GM18508 (cell line): ENCODE measurements at regions not wholly inside any gene's neighbourhood (a gene's known extent, or its start where the extent isn't known, plus 50 kb on each side); places are given as distances from the start of the nearest gene placed in this dataset.

ENCODE experiments used
- ATAC-seq: cut with Tn5 transposase; IDR thresholded peaks from one replicate; pipeline ENCODE4 v1.9.1; 2021; ENCODE audit warnings: moderate number of reproducible peaks; ENCODE audit not compliant: insufficient read depth, unreplicated experiment

DNA sequence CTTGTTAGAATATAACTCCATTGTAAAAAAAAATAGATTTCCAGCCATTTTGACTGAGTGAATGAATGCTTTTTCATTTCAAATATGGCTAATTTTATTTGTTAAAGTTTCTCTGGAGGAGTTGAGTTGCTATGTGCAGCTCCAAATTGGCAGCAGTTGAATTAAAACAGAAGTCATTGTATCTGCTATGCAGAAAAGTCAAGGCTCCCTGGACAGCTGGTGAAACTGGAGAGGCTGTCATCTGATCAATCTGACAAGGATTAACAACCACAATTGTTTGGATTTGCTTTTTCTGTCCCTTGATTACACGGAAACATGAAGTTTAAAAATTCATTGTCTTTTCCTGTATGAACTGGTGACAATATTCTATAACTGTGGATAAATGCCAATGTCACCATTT lies 713.9 kb downstream of the EFNA5 start:
- ATAC-seq, result no peak

DNA sequence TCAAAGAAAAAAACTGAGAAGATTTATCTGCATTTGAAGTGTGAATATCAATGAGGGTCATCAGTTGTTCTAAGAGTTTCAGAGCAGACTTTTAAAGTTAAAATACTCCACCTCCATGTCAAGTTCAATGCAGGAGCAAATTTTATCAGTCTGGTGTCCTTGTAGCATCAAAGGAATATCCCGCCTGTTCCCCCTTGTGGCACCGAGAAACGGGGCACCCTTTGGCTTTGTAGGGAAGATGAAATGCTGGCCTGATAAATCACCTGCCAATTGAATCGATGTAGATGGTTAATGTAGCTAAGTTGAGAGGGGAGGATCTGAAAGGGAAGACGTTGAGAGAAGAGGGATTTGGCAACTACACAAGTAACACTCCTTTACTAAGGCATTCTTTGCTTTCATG lies 714.5 kb downstream of the EFNA5 start:
- no peak for ATAC-seq

DNA sequence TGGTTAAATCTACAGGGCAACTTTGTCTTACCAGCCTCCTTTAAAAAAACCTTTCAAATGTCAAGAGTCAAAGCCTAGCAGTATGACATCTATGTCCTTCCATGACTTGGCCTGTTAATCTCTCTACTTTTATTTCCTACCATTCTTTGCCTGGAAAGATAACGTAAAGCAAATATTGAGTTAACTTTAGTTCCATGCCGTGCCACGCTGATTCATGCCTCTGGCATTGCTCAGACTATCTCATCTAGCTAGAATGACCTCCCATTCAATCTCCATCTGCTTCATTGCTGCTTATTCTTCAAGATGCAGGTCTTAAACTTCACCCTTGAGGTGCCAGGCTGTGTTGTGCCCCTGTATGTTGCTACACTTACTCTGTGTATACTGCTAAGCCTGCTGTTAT lies 729.8 kb downstream of the EFNA5 start:
- no peak for ATAC-seq

GRCh38 chr5:106940301-106940846 lies 730.4 kb downstream of the EFNA5 start:
- no peak for ATAC-seq

DNA sequence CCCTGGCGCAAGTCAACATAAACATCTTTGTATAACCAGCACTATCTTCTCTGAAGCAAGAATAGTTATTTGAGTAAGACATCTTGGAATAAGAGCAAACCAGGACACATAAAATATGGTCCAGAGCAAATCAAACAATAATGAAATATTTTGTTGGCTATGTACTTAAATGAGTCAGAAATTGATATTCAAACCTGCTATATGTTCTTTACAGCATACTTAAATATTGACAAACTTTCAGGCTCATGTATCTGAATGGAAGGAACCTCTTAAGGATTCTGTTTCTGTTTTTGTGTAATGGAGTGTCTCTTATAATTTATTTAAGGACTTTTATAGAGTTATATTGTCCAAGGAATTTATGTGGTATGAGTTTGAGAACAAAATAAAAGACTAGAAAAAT lies 747.3 kb downstream of the EFNA5 start:
- ATAC-seq, result no peak

- no peak for ATAC-seq
Observed at GRCh38 chr5:106921567-106921966, 749.2 kb downstream of the EFNA5 start.

- no peak for ATAC-seq
Observed at GRCh38 chr5:106910486-106910885, 760.3 kb downstream of the EFNA5 start.

GRCh38 chr5:106909716-106910115 lies 761.0 kb downstream of the EFNA5 start:
- ATAC-seq, result no peak

- no peak for ATAC-seq
Observed at GRCh38 chr5:106907979-106908378, 762.8 kb downstream of the EFNA5 start.

DNA sequence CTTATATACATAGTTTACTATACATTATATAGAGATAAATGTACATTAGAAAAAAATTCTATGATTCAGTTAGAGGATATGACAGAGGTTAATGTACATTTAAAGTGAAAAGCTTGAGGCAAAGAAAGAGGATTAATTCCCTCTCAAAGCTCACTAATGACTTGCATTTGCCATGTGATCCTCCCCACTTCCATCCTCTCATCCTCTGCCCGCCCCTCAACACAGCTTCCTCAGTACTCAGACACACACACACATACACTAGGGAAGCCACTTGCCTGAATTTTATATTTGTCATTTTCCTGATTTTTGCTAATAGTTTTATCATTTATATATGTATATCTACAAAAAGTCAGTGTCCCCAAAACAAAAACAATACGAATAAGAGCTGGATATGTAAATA lies 764.5 kb downstream of the EFNA5 start:
- ATAC-seq, result no peak

GRCh38 chr5:106894964-106895363 lies 775.8 kb downstream of the EFNA5 start:
- no peak for ATAC-seq

- no peak for ATAC-seq
Observed at GRCh38 chr5:106882035-106882434, 788.7 kb downstream of the EFNA5 start.

DNA sequence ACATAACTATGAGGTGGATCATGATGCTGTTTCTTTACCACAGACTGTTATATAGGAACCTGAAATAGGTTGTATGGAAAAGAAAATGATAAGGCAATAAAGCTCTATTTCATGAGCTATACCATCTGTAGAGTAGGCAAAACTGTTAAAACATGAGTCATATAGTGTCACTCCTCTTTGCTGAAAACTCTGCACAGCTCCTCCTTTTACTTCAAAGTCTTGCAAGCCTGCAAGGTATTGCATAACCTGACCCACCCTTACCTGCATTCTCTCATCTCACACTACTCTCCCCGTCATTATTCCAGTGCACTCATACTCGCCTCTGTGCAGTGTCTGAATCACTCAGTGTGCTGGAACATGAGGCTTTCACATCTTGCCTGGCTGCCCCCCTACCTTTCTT lies 790.1 kb downstream of the EFNA5 start:
- no peak for ATAC-seq

DNA sequence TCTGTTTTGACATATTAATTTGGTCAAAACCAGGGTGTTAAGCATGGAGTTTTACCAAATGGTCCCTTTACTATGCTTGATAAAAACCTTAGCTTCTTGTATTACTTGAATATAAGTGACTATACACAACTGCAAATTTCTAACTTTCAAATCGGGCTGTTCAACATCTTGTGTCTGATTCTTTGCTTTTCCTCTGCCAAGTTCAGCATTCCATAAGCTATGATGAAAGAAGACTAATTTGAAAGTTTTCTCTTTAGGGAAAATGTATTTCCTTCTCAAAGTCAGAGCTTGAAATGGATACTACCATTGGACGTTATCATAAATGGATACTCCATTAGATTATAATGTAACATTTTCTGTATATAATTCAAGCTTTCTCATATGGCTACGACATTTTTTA lies 792.9 kb downstream of the EFNA5 start:
- no peak for ATAC-seq

DNA sequence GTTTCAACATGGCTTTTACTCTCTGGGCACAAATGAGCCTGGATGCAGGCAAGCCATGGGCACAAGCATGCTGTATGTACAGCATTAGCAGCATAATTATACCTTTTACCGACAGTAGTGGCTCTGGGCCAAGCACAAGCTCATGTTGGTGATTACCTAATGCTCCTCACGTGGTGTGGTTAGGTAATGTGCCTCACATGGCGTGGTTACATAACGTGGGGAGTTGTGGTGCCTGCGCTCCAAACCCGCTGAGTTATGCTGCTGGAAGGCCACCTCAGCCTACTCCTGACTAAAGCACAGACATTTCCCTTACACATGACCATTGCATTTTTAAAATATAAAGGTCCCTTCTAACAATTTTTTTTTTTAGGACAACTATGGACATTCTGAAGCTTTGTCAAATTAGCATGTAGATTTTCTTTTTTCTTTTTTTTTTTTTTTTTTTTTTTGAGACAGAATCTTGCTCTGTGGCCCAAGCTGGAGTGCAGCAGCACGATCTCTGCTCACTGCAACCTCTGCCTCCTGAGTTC lies 794.0 kb downstream of the EFNA5 start:
- no peak for ATAC-seq

GRCh38 chr5:106876298-106876622 lies 794.5 kb downstream of the EFNA5 start:
- no peak for ATAC-seq

DNA sequence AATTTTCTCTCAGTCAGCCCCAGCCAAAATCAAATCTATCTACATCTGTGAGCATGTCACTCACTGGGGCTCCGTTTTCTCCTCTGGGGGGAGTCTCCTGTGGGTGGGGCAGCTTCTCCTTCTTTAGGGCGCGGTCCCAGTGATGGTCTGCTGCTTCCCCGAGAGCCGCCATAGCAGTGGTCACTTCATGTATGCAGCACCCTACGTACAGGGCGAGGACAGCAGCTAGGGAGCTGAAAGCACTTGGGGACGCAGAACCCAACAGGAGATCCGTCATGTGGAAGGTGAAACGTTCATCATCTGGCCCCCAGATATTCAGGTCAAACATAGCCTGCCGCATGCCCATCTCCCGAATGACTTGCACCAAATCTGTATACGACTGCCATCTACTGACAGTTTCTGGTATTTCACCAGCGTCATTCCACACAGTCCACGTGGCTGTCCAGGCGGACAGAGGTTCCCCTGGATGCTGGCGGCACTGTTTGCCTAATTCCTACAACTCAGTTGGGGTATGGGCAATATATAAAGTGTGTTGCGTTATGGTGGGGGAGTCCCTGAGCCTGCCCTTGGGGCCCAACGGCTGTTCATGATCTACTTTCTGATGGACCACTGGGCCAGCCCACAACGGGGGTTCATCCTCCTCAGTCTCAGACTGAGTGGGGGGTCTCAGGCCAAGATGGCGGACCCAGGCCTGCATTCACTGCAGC lies 795.0 kb downstream of the EFNA5 start:
- no peak for ATAC-seq

DNA sequence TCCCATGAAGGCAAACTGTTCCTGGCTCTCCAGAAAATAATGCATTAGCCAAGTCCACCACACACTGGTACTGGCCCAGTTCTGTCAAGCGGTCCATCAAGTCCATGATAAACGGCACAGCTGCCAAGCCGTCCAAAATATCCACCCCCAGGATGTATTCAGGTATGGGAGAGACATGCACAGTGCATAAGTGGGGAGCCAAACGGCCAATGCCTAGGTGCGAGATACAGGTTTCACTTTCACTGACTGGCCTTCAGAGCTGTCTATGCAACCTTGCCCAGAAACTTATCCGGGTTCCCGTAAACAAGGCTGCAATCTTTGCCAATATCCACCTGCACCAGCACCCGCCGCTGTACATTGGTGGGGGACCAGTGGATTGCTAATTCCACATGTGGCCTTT lies 795.8 kb downstream of the EFNA5 start:
- no peak for ATAC-seq

GRCh38 chr5:106874531-106874930 lies 796.2 kb downstream of the EFNA5 start:
- no peak for ATAC-seq

- no peak for ATAC-seq
Observed at GRCh38 chr5:106873568-106873967, 797.2 kb downstream of the EFNA5 start.

DNA sequence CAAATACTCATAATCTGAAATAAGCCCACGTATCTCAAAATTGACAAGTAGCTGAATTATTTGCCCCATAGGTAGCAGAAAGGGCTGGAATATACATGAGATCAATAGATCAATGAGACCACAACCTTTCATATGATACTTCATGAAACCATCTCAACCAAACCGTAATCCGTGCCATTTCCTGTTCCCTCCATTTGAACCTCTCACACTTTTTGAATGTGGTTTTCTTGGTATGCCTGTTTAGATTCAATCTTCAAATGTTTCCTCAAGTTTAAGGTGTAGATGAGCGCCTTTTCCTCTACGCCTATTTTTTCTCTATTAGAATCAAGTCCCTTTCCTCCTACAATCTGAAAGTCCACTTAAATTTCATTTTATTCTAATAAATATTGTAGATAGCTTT lies 805.5 kb downstream of the EFNA5 start:
- ATAC-seq, result no peak

DNA sequence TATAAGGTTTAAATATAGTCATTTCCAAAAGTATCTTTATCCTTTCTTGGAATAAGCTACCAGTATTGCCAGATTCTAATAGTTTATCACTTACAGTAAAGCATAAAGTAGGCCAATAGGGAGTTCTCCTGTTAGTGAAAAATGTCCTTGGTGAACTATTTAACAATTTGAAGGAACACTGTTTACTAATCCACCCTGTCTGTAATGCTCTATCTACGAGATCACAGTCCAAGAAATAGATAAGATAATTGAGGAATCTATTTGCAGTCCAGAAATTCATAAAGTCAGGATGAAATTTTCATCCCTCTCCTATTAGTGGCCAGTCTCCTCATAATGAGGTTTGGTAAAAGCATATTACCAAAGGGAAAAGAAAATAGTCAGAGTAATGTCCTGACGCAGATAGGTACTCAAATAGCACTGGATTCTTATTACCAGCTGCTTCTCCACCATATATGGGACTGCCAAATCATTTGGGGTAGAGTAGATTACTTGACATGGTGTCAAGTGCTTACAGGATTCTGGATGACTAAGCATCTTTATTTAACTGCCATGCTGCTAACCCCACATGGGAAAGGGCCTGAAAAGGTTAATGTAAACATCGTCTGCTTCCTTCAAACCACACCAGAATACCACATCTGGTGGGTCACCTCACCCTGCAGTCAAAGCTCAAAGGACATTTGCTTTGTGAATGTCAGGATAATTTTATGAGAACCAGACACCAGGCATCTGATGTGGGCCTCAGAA lies 808.1 kb downstream of the EFNA5 start:
- no peak for ATAC-seq
